Liver (tissue), 3 donors: ENCODE measurements at regions not wholly inside any gene's neighbourhood (a gene's known extent, or its start where the extent isn't known, plus 50 kb on each side); places are given as distances from the start of the nearest gene placed in this dataset.

Experiments
- ATF3 ChIP-seq: IDR thresholded peaks from 2 replicates; pipeline ENCODE4 v1.6.1; 2016; ENCODE audit warnings: antibody characterized with exemption
- GABPA ChIP-seq, 2 donors: IDR thresholded peaks in 1 of 2; conservative IDR thresholded peaks in 1 of 2; 2 replicates each; pipeline ENCODE4 v1.6.1; 2016; ENCODE audit warnings: antibody characterized with exemption in 2 of 2, mild to moderate bottlenecking in 1 of 2, moderate library complexity in 1 of 2
- MAX ChIP-seq: IDR thresholded peaks from 2 replicates; pipeline ENCODE4 v1.6.1; 2016; ENCODE audit warnings: antibody characterized with exemption
- RAD21 ChIP-seq, 2 donors: IDR thresholded peaks; 2 replicates each; pipeline ENCODE4 v1.6.1; 2016; ENCODE audit warnings: antibody characterized with exemption in 2 of 2, mild to moderate bottlenecking in 2 of 2
- REST ChIP-seq: IDR thresholded peaks from 2 replicates; pipeline ENCODE4 v1.6.1; 2016; ENCODE audit warnings: antibody characterized with exemption, mild to moderate bottlenecking
- TAF1 ChIP-seq: conservative IDR thresholded peaks from 2 replicates; pipeline ENCODE4 v1.6.1; 2016; ENCODE audit warnings: antibody characterized with exemption, mild to moderate bottlenecking
- TF ChIP-seq, protein P1 (sequence below): fragments of 150-350 bp; IDR thresholded peaks from 2 replicates; pipeline ENCODE4 v1.5.1; 2017; ENCODE audit warnings: improper control_type of control experiment, low read depth, low read length; ENCODE audit not compliant: missing input control
- donor health status: healthy.
- donor health status: healthy.

DNA sequence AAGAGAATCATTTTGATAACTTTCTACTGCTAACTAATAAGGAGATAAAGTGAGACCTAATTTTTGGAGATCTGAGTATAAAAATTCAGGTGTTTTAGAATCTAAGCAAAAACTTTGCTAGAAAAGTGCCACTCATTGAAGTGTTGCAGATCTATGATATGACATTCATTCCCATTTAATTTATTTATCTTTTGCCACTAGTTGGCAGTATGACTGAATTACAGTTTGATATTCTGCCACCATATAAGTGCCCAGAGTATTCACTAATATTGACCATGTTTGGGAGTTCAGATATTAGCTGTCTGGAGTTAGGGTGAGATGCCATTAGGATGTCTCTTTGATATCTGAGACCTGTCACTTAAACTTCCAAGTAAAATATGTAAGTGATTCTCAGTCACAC is 251.3 kb upstream of the GBE1 start:
- TF ChIP-seq, protein P1, sequence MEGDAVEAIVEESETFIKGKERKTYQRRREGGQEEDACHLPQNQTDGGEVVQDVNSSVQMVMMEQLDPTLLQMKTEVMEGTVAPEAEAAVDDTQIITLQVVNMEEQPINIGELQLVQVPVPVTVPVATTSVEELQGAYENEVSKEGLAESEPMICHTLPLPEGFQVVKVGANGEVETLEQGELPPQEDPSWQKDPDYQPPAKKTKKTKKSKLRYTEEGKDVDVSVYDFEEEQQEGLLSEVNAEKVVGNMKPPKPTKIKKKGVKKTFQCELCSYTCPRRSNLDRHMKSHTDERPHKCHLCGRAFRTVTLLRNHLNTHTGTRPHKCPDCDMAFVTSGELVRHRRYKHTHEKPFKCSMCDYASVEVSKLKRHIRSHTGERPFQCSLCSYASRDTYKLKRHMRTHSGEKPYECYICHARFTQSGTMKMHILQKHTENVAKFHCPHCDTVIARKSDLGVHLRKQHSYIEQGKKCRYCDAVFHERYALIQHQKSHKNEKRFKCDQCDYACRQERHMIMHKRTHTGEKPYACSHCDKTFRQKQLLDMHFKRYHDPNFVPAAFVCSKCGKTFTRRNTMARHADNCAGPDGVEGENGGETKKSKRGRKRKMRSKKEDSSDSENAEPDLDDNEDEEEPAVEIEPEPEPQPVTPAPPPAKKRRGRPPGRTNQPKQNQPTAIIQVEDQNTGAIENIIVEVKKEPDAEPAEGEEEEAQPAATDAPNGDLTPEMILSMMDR, result no peak
- TF ChIP-seq TAF1, result no peak
- no peak for TF ChIP-seq ATF3
- TF ChIP-seq GABPA (IDR thresholded peaks at IDR 0.05 in 1 of 2, conservative IDR thresholded peaks at IDR 0.05 in 1 of 2), result no peak
- TF ChIP-seq MAX, result no peak
- no peak for TF ChIP-seq REST
- TF ChIP-seq RAD21 (IDR thresholded peaks at IDR 0.05), result peak in 1 of 2 donors; percentile 6
